ENCODE measurements at regions not wholly inside any gene's neighbourhood (a gene's known extent, or its start where the extent isn't known, plus 50 kb on each side); places are given as distances from the start of the nearest gene placed in this dataset.

GRCh38 chr16:73240920-73241319 is 193.0 kb upstream of the ZFHX3 start:
- H3K27ac ChIP-seq, result no peak overlapping the region
- no peaks in the 10 kb centered on the region for H3K4me1 ChIP-seq
- peaks cover 0 to 6% (median 2%) of the 10 kb centered on the region in 3 donors for H3K27me3 ChIP-seq (ENCODE audit: insufficient read depth in 3 of 3, low read length in 2 of 3)
- 81 to 85% (median 85%) methylated on average over 4 of the region's 4 CpGs for WGBS, 3 donors
- no peaks in the 10 kb centered on the region for H3K9me3 ChIP-seq
- no peak for DNase-seq
- no peaks in the 10 kb centered on the region for H3K36me3 ChIP-seq (ENCODE audit: insufficient read depth in 1 of 2, low read depth in 1 of 2)
- intact Hi-C loops (cut with DNase I), result no loop called here
- ATAC-seq, result no peak
- TF ChIP-seq CTCF (IDR thresholded peaks at IDR 0.05), result no peak
- no peak overlapping the region for H3K4me3 ChIP-seq

GRCh38 chr16:73237601-73238000 is 189.7 kb upstream of the ZFHX3 start:
- no peak for TF ChIP-seq CTCF (IDR thresholded peaks at IDR 0.05)
- WGBS, 3 donors, result 83 to 90% (median 89%) methylated on average over 4 of the region's 4 CpGs
- ATAC-seq, result no peak

GRCh38 chr16:73234496-73234895 is 186.6 kb upstream of the ZFHX3 start:
- no peaks in the 10 kb centered on the region for H3K36me3 ChIP-seq (ENCODE audit: insufficient read depth in 1 of 2, low read depth in 1 of 2)
- DNase-seq (no peak), ATAC-seq (no peak)
- no peak overlapping the region for H3K27ac ChIP-seq
- 72 to 86% (median 74%) methylated on average over 5 of the region's 5 CpGs for WGBS, 3 donors
- H3K9me3 ChIP-seq, result no peaks in the 10 kb centered on the region
- TF ChIP-seq CTCF (IDR thresholded peaks at IDR 0.05), result no peak
- no peaks in the 10 kb centered on the region for H3K4me1 ChIP-seq
- intact Hi-C loops (cut with DNase I), result no loop called here
- H3K4me3 ChIP-seq, result no peak overlapping the region
- peaks cover 0 to 6% (median 0%) of the 10 kb centered on the region in 3 donors for H3K27me3 ChIP-seq (ENCODE audit: insufficient read depth in 3 of 3, low read length in 2 of 3)

More at GRCh38 chr16:73237601-73238000, 189.7 kb upstream of the ZFHX3 start:
- H3K36me3 ChIP-seq (ENCODE audit: insufficient read depth in 1 of 2, low read depth in 1 of 2), result no peaks in the 10 kb centered on the region
- H3K27ac ChIP-seq, result no peak overlapping the region
- no peaks in the 10 kb centered on the region for H3K4me1 ChIP-seq
- no peaks in the 10 kb centered on the region for H3K9me3 ChIP-seq
- H3K4me3 ChIP-seq, result no peak overlapping the region
- intact Hi-C loops (cut with DNase I), result no loop called here
- H3K27me3 ChIP-seq (ENCODE audit: insufficient read depth in 3 of 3, low read length in 2 of 3), result peaks cover 0 to 6% (median 0%) of the 10 kb centered on the region in 3 donors
- no peak for DNase-seq

GRCh38 chr16:73233846-73234424 is 186.0 kb upstream of the ZFHX3 start:
- Histone ChIP-seq H3K4me3 (no peak overlapping the region), H3K9me3 (no peaks in the 10 kb centered on the region), H3K27me3 (ENCODE audit: insufficient read depth in 3 of 3, low read length in 2 of 3) (peaks cover 0 to 6% (median 0%) of the 10 kb centered on the region in 3 donors), H3K36me3 (ENCODE audit: insufficient read depth in 1 of 2, low read depth in 1 of 2) (no peaks in the 10 kb centered on the region), H3K27ac (no peak overlapping the region), H3K4me1 (no peaks in the 10 kb centered on the region)
- 55 to 60% (median 56%) methylated on average over 11 of the region's 11 CpGs for WGBS, 3 donors
- no peak for ATAC-seq
- no peak for TF ChIP-seq CTCF (IDR thresholded peaks at IDR 0.05)
- intact Hi-C loops (cut with DNase I), result no loop called here
- DNase-seq, result no peak

GRCh38 chr16:73233329-73233765 is 185.4 kb upstream of the ZFHX3 start:
- Histone ChIP-seq H3K9me3 (no peaks in the 10 kb centered on the region), H3K4me3 (peak overlapping the region; percentile 34), H3K36me3 (ENCODE audit: insufficient read depth in 1 of 2, low read depth in 1 of 2) (no peaks in the 10 kb centered on the region), H3K27me3 (ENCODE audit: insufficient read depth in 3 of 3, low read length in 2 of 3) (peaks cover 0 to 6% (median 0%) of the 10 kb centered on the region in 3 donors), H3K4me1 (no peaks in the 10 kb centered on the region), H3K27ac (no peak overlapping the region)
- 9 to 22% (median 13%) methylated on average over 5 of the region's 5 CpGs for WGBS, 3 donors
- DNase-seq, result no peak
- intact Hi-C loops (cut with DNase I), result no loop called here
- peak in 1 of 4 donors; percentile 27 for ATAC-seq
- no peak for TF ChIP-seq CTCF (IDR thresholded peaks at IDR 0.05)

Measured in psoas muscle (tissue), 7 donors.